EH (cell line): ENCODE measurements at regions not wholly inside any gene's neighbourhood (a gene's known extent, or its start where the extent isn't known, plus 50 kb on each side); places are given as distances from the start of the nearest gene placed in this dataset.

Experiments
- DNase-seq: peaks from one replicate; pipeline ENCODE4 v3.0.0-alpha.2; 2015; ENCODE audit warnings: low read depth

- no peak for DNase-seq
Measured at GRCh38 chr9:3161912-3162311, 318.0 kb upstream of the PUM3 start.

GRCh38 chr9:3157011-3157410 lies 313.1 kb upstream of the PUM3 start:
- DNase-seq: no peak

GRCh38 chr9:3151672-3152576 lies 308.0 kb upstream of the PUM3 start:
- DNase-seq: no peak

GRCh38 chr9:3150074-3150473 lies 306.2 kb upstream of the PUM3 start:
- DNase-seq: no peak

- DNase-seq: peak; percentile 11
Measured at GRCh38 chr9:3138231-3139229, 294.6 kb upstream of the PUM3 start.

GRCh38 chr9:3137347-3137695 lies 293.4 kb upstream of the PUM3 start:
- DNase-seq: no peak

GRCh38 chr9:3136686-3137346 lies 292.9 kb upstream of the PUM3 start:
- DNase-seq: peak; percentile 14

GRCh38 chr9:3136230-3136629 lies 292.3 kb upstream of the PUM3 start:
- DNase-seq: no peak

- DNase-seq: no peak
Measured at GRCh38 chr9:3127564-3127963, 283.7 kb upstream of the PUM3 start.

GRCh38 chr9:3125602-3126405 lies 281.9 kb upstream of the PUM3 start:
- no peak for DNase-seq

GRCh38 chr9:3124001-3124400 lies 280.1 kb upstream of the PUM3 start:
- DNase-seq: no peak

GRCh38 chr9:3118081-3118480 lies 274.2 kb upstream of the PUM3 start:
- DNase-seq: no peak

- no peak for DNase-seq
Measured at GRCh38 chr9:3099646-3100045, 255.8 kb upstream of the PUM3 start.

- DNase-seq: no peak
Measured at GRCh38 chr9:3088219-3088618, 244.3 kb upstream of the PUM3 start.

GRCh38 chr9:3087697-3088096 lies 243.8 kb upstream of the PUM3 start:
- DNase-seq: no peak

- peak; percentile 37 for DNase-seq
Measured at GRCh38 chr9:3080951-3081350, 237.1 kb upstream of the PUM3 start.

GRCh38 chr9:3074247-3074646 lies 230.4 kb upstream of the PUM3 start:
- peak; percentile 22 for DNase-seq

- DNase-seq: no peak
Measured at GRCh38 chr9:3066591-3066990, 222.7 kb upstream of the PUM3 start.

GRCh38 chr9:3059781-3060468 lies 216.0 kb upstream of the PUM3 start:
- DNase-seq: peak; percentile 61

- DNase-seq: no peak
Measured at GRCh38 chr9:3058409-3058808, 214.5 kb upstream of the PUM3 start.
